Endothelial cell of umbilical vein (primary cell): ENCODE measurements at regions not wholly inside any gene's neighbourhood (a gene's known extent, or its start where the extent isn't known, plus 50 kb on each side); places are given as distances from the start of the nearest gene placed in this dataset.

Experiments used
- BruUV-seq: library from RNA; stranded (reverse); fragments of 400-500 nt; replicated peaks from 2 replicates; lab custom pipeline; 2021; lab: Mats Ljungman, UMichigan
- CTCF ChIA-PET: fragments of 300-600, 350-600 bp; sonication (Branson Sonifier 250); formaldehyde crosslinking; loops from one replicate; lab custom pipeline; 2021; ENCODE audit warnings: antibody characterized with exemption, inconsistent platforms; lab: Charles Lee
- POLR2A ChIA-PET: fragments of 300-600, 350-600 bp; sonication (Branson Sonifier 250); formaldehyde crosslinking; loops from one replicate; lab custom pipeline; 2021; ENCODE audit warnings: antibody characterized with exemption, inconsistent platforms; lab: Charles Lee
- DNase-seq: peaks from one replicate; pipeline ENCODE4 v3.0.0-alpha.2; 2011; ENCODE audit warnings: low read depth, low spot score
- FAIRE-seq: peaks from 2 replicates; lab custom pipeline; 2011; peaks lifted over from hg19 to GRCh38; lab: Jason Lieb, UNC
- H2AFZ ChIP-seq: 2 replicates; pipeline ENCODE4 v1.6.0; 2012; ENCODE audit warnings: low read depth, low read length, control low read depth, inconsistent platforms
- H3K27ac ChIP-seq: 2 replicates; pipeline ENCODE4 v1.5.1; 2011; ENCODE audit warnings: low read depth, mild to moderate bottlenecking, control low read depth, low read length, moderate library complexity; ENCODE audit not compliant: insufficient read depth
- H3K27me3 ChIP-seq, 2 experiments: 2 replicates each; pipeline versions ENCODE4 v1.6.0 to v1.6.1; 2011; ENCODE audit warnings: low read length in 2 of 2, mixed read lengths in 1 of 2; ENCODE audit not compliant: control insufficient read depth in 2 of 2, insufficient read depth in 2 of 2
- H3K36me3 ChIP-seq, 2 experiments: 2 replicates in 1 of 2; 3 replicates in 1 of 2; pipeline ENCODE4 v1.5.1; 2011; ENCODE audit warnings: low read length in 2 of 2, mild to moderate bottlenecking in 1 of 2, moderate library complexity in 1 of 2; ENCODE audit not compliant: control insufficient read depth in 2 of 2, insufficient read depth in 2 of 2; ENCODE audit errors: extremely low read depth in 1 of 2
- H3K4me1 ChIP-seq: 3 replicates; pipeline ENCODE4 v1.5.1; 2011; ENCODE audit warnings: mild to moderate bottlenecking, low read length; ENCODE audit not compliant: control insufficient read depth, insufficient read depth; ENCODE audit errors: extremely low read depth
- H3K4me2 ChIP-seq: 2 replicates; pipeline ENCODE4 v1.6.1; 2011; ENCODE audit warnings: low read length, control low read depth, mixed read lengths; ENCODE audit not compliant: insufficient read depth
- H3K4me3 ChIP-seq, 3 experiments: fragments of 200-600 bp in 1 of 3; sonication (generic), shearing (Covaris generic) in 1 of 3; replicated peaks in 1 of 3; 2 replicates each; pipeline ENCODE4 v1.5.1; 2011 to 2016; ENCODE audit warnings: control low read depth in 3 of 3, low read length in 3 of 3, mild to moderate bottlenecking in 2 of 3, inconsistent platforms in 1 of 3, low read depth in 1 of 3, moderate library complexity in 1 of 3; ENCODE audit not compliant: insufficient read depth in 1 of 3
- H3K79me2 ChIP-seq: 2 replicates; pipeline ENCODE4 v1.6.0; 2012; ENCODE audit warnings: low read length, inconsistent platforms; ENCODE audit not compliant: control insufficient read depth, insufficient read depth
- H3K9ac ChIP-seq: replicated peaks from 2 replicates; pipeline ENCODE3; 2011; ENCODE audit warnings: low read length, control low read depth; ENCODE audit not compliant: insufficient read depth; ENCODE audit errors: extremely low read depth
- H3K9me1 ChIP-seq: replicated peaks from 3 replicates; pipeline ENCODE4 v1.6.0; 2011; ENCODE audit warnings: mild to moderate bottlenecking, low read length; ENCODE audit not compliant: control insufficient read depth, insufficient read depth; ENCODE audit errors: extremely low read depth
- H3K9me3 ChIP-seq: replicated peaks from 2 replicates; pipeline ENCODE4 v1.5.1; 2012; ENCODE audit warnings: low read length, inconsistent platforms; ENCODE audit not compliant: control insufficient read depth, insufficient read depth
- H4K20me1 ChIP-seq: replicated peaks from 2 replicates; pipeline ENCODE3; 2011; ENCODE audit warnings: mild to moderate bottlenecking, low read length; ENCODE audit not compliant: control insufficient read depth, insufficient read depth; ENCODE audit errors: extremely low read depth
- CTCF ChIP-seq, 2 donors: IDR thresholded peaks; 1 replicate in 1 of 2; 2 replicates in 1 of 2; pipeline ENCODE4 v1.5.1; 2011; ENCODE audit warnings: low read length in 2 of 2, mild to moderate bottlenecking in 2 of 2, moderate library complexity in 2 of 2, control low read depth in 1 of 2, inconsistent platforms in 1 of 2, low read depth in 1 of 2; ENCODE audit not compliant: insufficient read depth in 1 of 2; ENCODE audit errors: extremely low read depth in 1 of 2
- EZH2 ChIP-seq: IDR thresholded peaks from 2 replicates; pipeline ENCODE4 v1.6.1; 2012; ENCODE audit warnings: borderline replicate concordance, low read depth, mild to moderate bottlenecking, moderate library complexity, low read length, inconsistent platforms; ENCODE audit not compliant: severe bottlenecking
- FOS ChIP-seq: IDR thresholded peaks from 2 replicates; pipeline ENCODE4 v1.6.1; 2011; ENCODE audit warnings: mild to moderate bottlenecking, low read length, moderate library complexity, borderline replicate concordance; ENCODE audit not compliant: insufficient read depth
- GATA2 ChIP-seq: IDR thresholded peaks from 2 replicates; pipeline ENCODE4 v1.7.0; 2011; ENCODE audit warnings: low read depth, mild to moderate bottlenecking, moderate library complexity, mixed read lengths, low read length; ENCODE audit not compliant: insufficient read length, insufficient read depth
- JUN ChIP-seq: IDR thresholded peaks from 2 replicates; pipeline ENCODE4 v1.6.1; 2011; ENCODE audit warnings: borderline replicate concordance, low read depth; ENCODE audit not compliant: insufficient read length, insufficient read depth
- MAX ChIP-seq: IDR thresholded peaks from 2 replicates; pipeline ENCODE4 v1.6.1; 2011; ENCODE audit not compliant: insufficient read depth, insufficient read length
- MYC ChIP-seq: IDR thresholded peaks from one replicate; pipeline ENCODE4 v1.6.1; 2011; ENCODE audit warnings: mild to moderate bottlenecking, low read depth, low read length
- POLR2A ChIP-seq: IDR thresholded peaks from 2 replicates; pipeline ENCODE4 v1.6.1; 2012; ENCODE audit warnings: low read depth, mild to moderate bottlenecking, control low read depth, low read length
- POLR2AphosphoS5 ChIP-seq: IDR thresholded peaks from 2 replicates; pipeline ENCODE4 v1.6.1; 2012; ENCODE audit warnings: low read depth, mild to moderate bottlenecking, control low read depth, low read length, moderate library complexity; ENCODE audit not compliant: insufficient read depth
- dilution Hi-C: fragments of 300-500 bp; cut with MboI; formaldehyde crosslinking; loops from one replicate; pipeline ENCODE4 v1.15.0; 2019; ENCODE audit warnings: low sequenced_read_pairs; ENCODE audit not compliant: extremely low pct_ligation_motif_present
- intact Hi-C: fragments of 100-400 bp; cut with micrococcal nuclease; formaldehyde crosslinking; loops from one replicate; pipeline ENCODE4 v1.10.0; 2022

GRCh38 chr2:5510082-5510481 is 182.1 kb upstream of the SOX11 start:
- intact Hi-C loops (no loop called here), dilution Hi-C loops (no loop called here)
- H3K36me3 ChIP-seq = no peaks in the 10 kb centered on the region
- no peak overlapping the region for H2AFZ ChIP-seq
- no peaks in the 10 kb centered on the region for H4K20me1 ChIP-seq
- H3K79me2 ChIP-seq = no peaks in the 10 kb centered on the region
- no peak overlapping the region for H3K4me3 ChIP-seq
- FAIRE-seq (no peak), DNase-seq (no peak)
- no peaks in the 10 kb centered on the region for H3K9me1 ChIP-seq
- peaks cover 7% of the 10 kb centered on the region for H3K9me3 ChIP-seq
- no peak overlapping the region for H3K27ac ChIP-seq
- H3K27me3 ChIP-seq = no peaks in the 10 kb centered on the region
- H3K4me1 ChIP-seq = no peaks in the 10 kb centered on the region
- no TSS peak for BruUV-seq
- CTCF ChIA-PET = no interaction called here
- no peak overlapping the region for H3K9ac ChIP-seq
- TF ChIP-seq FOS = no peak
- no peak for TF ChIP-seq MAX
- no peak for TF ChIP-seq MYC
- no peak for TF ChIP-seq POLR2A
- TF ChIP-seq JUN = no peak
- TF ChIP-seq GATA2 = no peak
- TF ChIP-seq CTCF (IDR thresholded peaks at IDR 0.05; ENCODE audit: extremely low read depth in 1 of 2, insufficient read depth in 1 of 2, low read depth in 1 of 2, low read length in 2 of 2) = no peak
- TF ChIP-seq EZH2 = no peak
- no peak for TF ChIP-seq POLR2AphosphoS5
- H3K4me2 ChIP-seq = no peak overlapping the region
- POLR2A ChIA-PET = no interaction called here
